Activated T-helper 2 cell treated with anti-CD3 and anti-CD28 coated beads, Interferon-gamma antibody, Interleukin-2, Interleukin-4, amounts not matched to agents 10 μg/mL and 5 μg/mL and 100 μg/mL, durations not matched to agents 14 hours and 24 hours and 36 hours (primary cell): ENCODE measurements at regions not wholly inside any gene's neighbourhood (a gene's known extent, or its start where the extent isn't known, plus 50 kb on each side); places are given as distances from the start of the nearest gene placed in this dataset.

Experiments
- DNase-seq: peaks from one replicate; pipeline ENCODE4 v3.0.0; 2021; ENCODE audit warnings: low spot score
- H3K27ac Mint-ChIP-seq: one replicate; pipeline ENCODE4 v1.8.0; 2021; ENCODE audit warnings: mixed read lengths
- H3K27me3 Mint-ChIP-seq: one replicate; pipeline ENCODE4 v1.8.0; 2021; ENCODE audit warnings: low read depth, mixed read lengths
- H3K36me3 Mint-ChIP-seq: one replicate; pipeline ENCODE4 v1.8.0; 2021; ENCODE audit warnings: low read depth, mixed read lengths
- H3K4me1 Mint-ChIP-seq: one replicate; pipeline ENCODE4 v1.8.0; 2021; ENCODE audit warnings: low read depth, mixed read lengths
- H3K4me3 Mint-ChIP-seq: one replicate; pipeline ENCODE4 v1.8.0; 2021; ENCODE audit warnings: low read depth, mild to moderate bottlenecking, moderate library complexity, mixed read lengths
- H3K9me3 Mint-ChIP-seq: one replicate; pipeline ENCODE4 v1.8.0; 2021; ENCODE audit warnings: mixed read lengths
- intact Hi-C: fragments of 100-400 bp; cut with micrococcal nuclease; formaldehyde crosslinking; loops from one replicate; pipeline ENCODE4 v1.15.1; 2023

GRCh38 chr4:106463622-106464021, 95.0 kb upstream of the GIMD1 start:
- intact Hi-C loops, result no loop called here
- no peaks in the 10 kb centered on the region for H3K9me3 Mint-ChIP-seq
- no peak for DNase-seq
- no peaks in the 10 kb centered on the region for H3K27me3 Mint-ChIP-seq
- no peak overlapping the region for H3K27ac Mint-ChIP-seq
- no peak overlapping the region for H3K4me3 Mint-ChIP-seq
- H3K4me1 Mint-ChIP-seq, result no peaks in the 10 kb centered on the region
- no peaks in the 10 kb centered on the region for H3K36me3 Mint-ChIP-seq

GRCh38 chr4:106454581-106454980, 86.0 kb upstream of the GIMD1 start:
- Mint-ChIP-seq H3K36me3 (no peaks in the 10 kb centered on the region), H3K27me3 (no peaks in the 10 kb centered on the region), H3K9me3 (no peaks in the 10 kb centered on the region), H3K4me1 (no peaks in the 10 kb centered on the region), H3K27ac (no peak overlapping the region), H3K4me3 (no peak overlapping the region)
- no peak for DNase-seq
- intact Hi-C loops, result no loop called here

- Mint-ChIP-seq H3K4me1 (no peaks in the 10 kb centered on the region), H3K36me3 (no peaks in the 10 kb centered on the region), H3K4me3 (no peak overlapping the region), H3K27ac (no peak overlapping the region), H3K27me3 (no peaks in the 10 kb centered on the region), H3K9me3 (no peaks in the 10 kb centered on the region)
- intact Hi-C loops, result no loop called here
- DNase-seq, result no peak
These were observed 85.4 kb upstream of the GIMD1 start for GRCh38 chr4:106454021-106454420.

GRCh38 chr4:106451091-106451490, 82.5 kb upstream of the GIMD1 start:
- DNase-seq, result no peak
- H3K36me3 Mint-ChIP-seq, result no peaks in the 10 kb centered on the region
- no peaks in the 10 kb centered on the region for H3K27me3 Mint-ChIP-seq
- no peak overlapping the region for H3K27ac Mint-ChIP-seq
- H3K9me3 Mint-ChIP-seq, result no peaks in the 10 kb centered on the region
- H3K4me1 Mint-ChIP-seq, result no peaks in the 10 kb centered on the region
- no peak overlapping the region for H3K4me3 Mint-ChIP-seq
- intact Hi-C loops, result no loop called here

GRCh38 chr4:106450249-106450648, 81.7 kb upstream of the GIMD1 start:
- H3K36me3 Mint-ChIP-seq, result no peaks in the 10 kb centered on the region
- H3K4me1 Mint-ChIP-seq, result no peaks in the 10 kb centered on the region
- no peak overlapping the region for H3K27ac Mint-ChIP-seq
- no peak for DNase-seq
- no peak overlapping the region for H3K4me3 Mint-ChIP-seq
- no peaks in the 10 kb centered on the region for H3K27me3 Mint-ChIP-seq
- intact Hi-C loops, result no loop called here
- no peaks in the 10 kb centered on the region for H3K9me3 Mint-ChIP-seq

- Mint-ChIP-seq H3K27ac (no peak overlapping the region), H3K4me3 (no peak overlapping the region), H3K27me3 (no peaks in the 10 kb centered on the region), H3K4me1 (no peaks in the 10 kb centered on the region), H3K36me3 (no peaks in the 10 kb centered on the region), H3K9me3 (no peaks in the 10 kb centered on the region)
- DNase-seq, result no peak
- intact Hi-C loops, result no loop called here
These were observed 76.0 kb upstream of the GIMD1 start for GRCh38 chr4:106444557-106444956.

GRCh38 chr4:106430797-106431196, 62.2 kb upstream of the GIMD1 start:
- Mint-ChIP-seq H3K27me3 (no peaks in the 10 kb centered on the region), H3K27ac (no peak overlapping the region), H3K4me3 (no peak overlapping the region), H3K36me3 (no peaks in the 10 kb centered on the region), H3K4me1 (no peaks in the 10 kb centered on the region), H3K9me3 (no peaks in the 10 kb centered on the region)
- DNase-seq, result no peak
- intact Hi-C loops, result no loop called here

- Mint-ChIP-seq H3K36me3 (no peaks in the 10 kb centered on the region), H3K27me3 (no peaks in the 10 kb centered on the region), H3K27ac (no peak overlapping the region), H3K9me3 (no peaks in the 10 kb centered on the region), H3K4me1 (no peaks in the 10 kb centered on the region), H3K4me3 (no peak overlapping the region)
- intact Hi-C loops, result no loop called here
- no peak for DNase-seq
These were observed 61.3 kb upstream of the GIMD1 start for GRCh38 chr4:106429885-106430284.

GRCh38 chr4:106426069-106426468, 57.5 kb upstream of the GIMD1 start:
- no peak for DNase-seq
- Mint-ChIP-seq H3K36me3 (no peaks in the 10 kb centered on the region), H3K4me3 (no peak overlapping the region), H3K9me3 (no peaks in the 10 kb centered on the region), H3K27me3 (no peaks in the 10 kb centered on the region), H3K27ac (no peak overlapping the region), H3K4me1 (no peaks in the 10 kb centered on the region)
- intact Hi-C loops, result no loop called here

GRCh38 chr4:106425576-106425975, 57.0 kb upstream of the GIMD1 start:
- no peaks in the 10 kb centered on the region for H3K4me1 Mint-ChIP-seq
- H3K27me3 Mint-ChIP-seq, result no peaks in the 10 kb centered on the region
- DNase-seq, result no peak
- no peaks in the 10 kb centered on the region for H3K9me3 Mint-ChIP-seq
- intact Hi-C loops, result no loop called here
- no peaks in the 10 kb centered on the region for H3K36me3 Mint-ChIP-seq
- H3K27ac Mint-ChIP-seq, result no peak overlapping the region
- no peak overlapping the region for H3K4me3 Mint-ChIP-seq

GRCh38 chr4:106424426-106424825, 55.8 kb upstream of the GIMD1 start:
- Mint-ChIP-seq H3K9me3 (no peaks in the 10 kb centered on the region), H3K27ac (no peak overlapping the region), H3K4me3 (no peak overlapping the region), H3K36me3 (no peaks in the 10 kb centered on the region), H3K4me1 (no peaks in the 10 kb centered on the region), H3K27me3 (no peaks in the 10 kb centered on the region)
- intact Hi-C loops, result no loop called here
- DNase-seq, result no peak

GRCh38 chr4:106423791-106424190, 55.2 kb upstream of the GIMD1 start:
- intact Hi-C loops, result no loop called here
- Mint-ChIP-seq H3K4me1 (no peaks in the 10 kb centered on the region), H3K36me3 (no peaks in the 10 kb centered on the region), H3K27ac (no peak overlapping the region), H3K9me3 (no peaks in the 10 kb centered on the region), H3K4me3 (no peak overlapping the region), H3K27me3 (no peaks in the 10 kb centered on the region)
- no peak for DNase-seq

GRCh38 chr4:106422766-106423165, 54.2 kb upstream of the GIMD1 start:
- no peak for DNase-seq
- Mint-ChIP-seq H3K9me3 (no peaks in the 10 kb centered on the region), H3K4me1 (no peaks in the 10 kb centered on the region), H3K4me3 (no peak overlapping the region), H3K27ac (no peak overlapping the region), H3K36me3 (no peaks in the 10 kb centered on the region), H3K27me3 (no peaks in the 10 kb centered on the region)
- intact Hi-C loops, result no loop called here

GRCh38 chr4:106421441-106422296, 53.1 kb upstream of the GIMD1 start:
- Mint-ChIP-seq H3K9me3 (no peaks in the 10 kb centered on the region), H3K27me3 (no peaks in the 10 kb centered on the region), H3K4me1 (no peaks in the 10 kb centered on the region), H3K4me3 (no peak overlapping the region), H3K36me3 (no peaks in the 10 kb centered on the region), H3K27ac (no peak overlapping the region)
- DNase-seq, result no peak
- intact Hi-C loops, result no loop called here
